Medulla oblongata (tissue), 1 donor: ENCODE measurements at regions not wholly inside any gene's neighbourhood (a gene's known extent, or its start where the extent isn't known, plus 50 kb on each side); places are given as distances from the start of the nearest gene placed in this dataset.
"Not testable (repeated sequence)": the region's sequence is repeated elsewhere in the genome, so short reads cannot be mapped to it uniquely, and the experiment has no call there.

Experiments used
- DNase-seq: peaks from one replicate; pipeline ENCODE4 v3.0.0-alpha.2; 2015; ENCODE audit errors: extremely low spot score

- DNase-seq, result no peak
These were observed 220.7 kb downstream of the NDUFA10 start for GRCh38 chr2:239804161-239805042.

DNA sequence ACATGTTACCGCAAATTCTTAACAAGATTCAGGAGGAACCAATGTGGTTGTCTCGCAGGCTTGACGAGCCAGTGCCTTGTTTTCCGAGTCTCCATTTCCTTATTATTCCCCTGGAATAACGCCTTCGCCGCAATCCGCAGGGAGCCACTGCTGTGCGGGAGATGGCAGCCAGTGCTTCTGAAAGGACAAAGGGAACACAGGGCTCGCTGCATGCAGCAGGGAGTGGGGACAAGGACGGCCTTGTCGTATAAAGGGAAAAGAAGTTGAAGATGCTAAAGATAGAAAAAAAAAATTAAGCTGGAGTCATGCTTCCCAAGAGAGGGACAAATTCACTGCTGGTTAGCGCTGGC, 221.4 kb downstream of the NDUFA10 start:
- DNase-seq, result peak; percentile 65

DNA sequence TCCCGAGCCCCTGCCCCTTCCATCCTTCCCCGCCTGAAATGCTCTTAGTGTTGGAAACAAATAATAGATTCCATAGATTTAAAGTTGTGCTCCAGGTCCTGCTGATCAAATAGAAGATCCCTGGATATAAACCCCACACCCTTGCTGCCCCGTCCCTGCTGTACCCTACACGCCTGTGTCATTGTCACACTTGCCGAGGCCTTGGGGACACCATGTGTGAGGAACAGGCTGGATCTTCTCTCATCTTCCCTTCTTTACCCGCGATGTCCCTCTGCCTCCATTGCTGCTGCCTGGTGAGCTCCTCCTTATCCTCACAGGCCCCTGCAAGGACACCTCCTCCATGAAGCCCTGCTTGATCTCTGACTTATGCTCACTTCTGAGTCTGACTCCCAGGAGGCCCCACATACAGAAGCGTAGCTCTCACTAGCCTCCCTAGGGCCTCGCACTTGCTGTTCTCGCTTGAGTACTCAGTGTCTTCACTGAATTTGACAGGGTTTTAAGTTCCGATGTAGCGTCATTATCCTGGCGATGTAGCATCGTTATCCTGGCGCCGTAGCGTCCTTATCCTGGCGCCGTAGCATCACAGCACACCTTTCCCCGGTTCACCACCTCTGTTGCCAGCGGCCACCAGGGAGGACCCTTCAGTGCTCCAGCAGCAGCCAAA, 221.9 kb downstream of the NDUFA10 start:
- no peak for DNase-seq

DNA sequence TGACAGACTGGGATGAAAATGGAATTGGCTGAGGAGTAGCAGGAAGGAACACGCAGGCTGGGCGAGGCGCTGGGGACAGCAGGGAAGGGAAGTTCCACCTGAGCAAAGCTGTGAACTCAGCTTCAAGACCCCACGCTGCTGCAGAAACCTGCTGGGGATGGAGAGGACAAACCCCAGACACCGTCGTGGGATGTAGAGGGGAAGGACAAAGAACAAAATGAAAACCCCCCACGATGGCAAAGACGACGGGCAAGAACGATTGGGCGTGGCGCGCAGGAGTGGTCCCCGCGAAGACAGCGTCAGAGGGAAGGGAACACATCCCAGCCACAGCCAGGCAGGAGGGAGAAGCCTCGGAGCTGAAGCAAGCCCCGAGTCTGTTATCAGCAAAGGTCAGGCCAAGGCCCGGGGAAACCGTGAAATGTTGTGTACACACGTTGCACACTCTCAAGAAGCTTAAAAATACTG, 222.9 kb downstream of the NDUFA10 start:
- DNase-seq, result no peak

DNA sequence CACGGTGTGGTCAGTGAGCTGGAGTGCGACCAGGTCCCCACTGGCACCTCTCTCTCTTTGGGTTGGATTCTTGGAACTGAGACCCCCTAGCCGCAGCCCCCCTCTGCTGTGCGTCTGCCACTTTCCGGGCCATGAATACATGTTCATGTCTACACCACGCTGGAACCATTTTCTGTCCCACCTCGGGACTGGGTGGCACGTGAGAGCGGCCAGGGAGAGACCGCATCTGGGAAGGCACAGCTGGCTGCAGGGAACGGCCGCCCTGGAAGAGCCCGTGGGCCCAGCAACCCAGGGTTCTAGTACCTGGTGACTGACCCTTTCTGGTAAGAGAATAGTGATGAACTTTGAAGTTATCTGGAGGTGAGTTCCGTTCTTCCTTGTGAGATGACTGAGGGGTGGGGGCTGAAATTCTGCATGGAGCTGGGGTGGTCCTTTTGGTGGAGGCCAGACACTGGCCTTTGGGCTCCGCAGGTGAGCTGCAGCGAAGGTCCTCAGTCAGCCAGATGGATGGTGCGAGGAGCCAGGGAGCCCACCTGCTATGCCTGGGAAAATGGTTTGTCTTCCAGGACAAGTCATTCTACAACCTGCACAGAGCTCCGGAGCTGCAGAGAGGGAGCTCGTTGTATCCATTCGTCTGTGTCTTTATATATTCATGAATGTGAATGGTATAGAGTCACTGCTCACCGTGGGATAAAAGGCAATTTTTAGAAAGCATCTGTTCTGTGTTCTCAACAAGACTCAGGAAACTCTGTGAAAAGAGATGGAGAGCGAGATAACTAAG, 223.5 kb downstream of the NDUFA10 start:
- DNase-seq, result no peak

GRCh38 chr2:239800785-239801386, 224.3 kb downstream of the NDUFA10 start:
- DNase-seq, result no peak

GRCh38 chr2:239797316-239797715, 227.8 kb downstream of the NDUFA10 start:
- DNase-seq, result no peak

- DNase-seq, result not testable (repeated sequence)
These were observed 229.4 kb downstream of the NDUFA10 start for GRCh38 chr2:239795761-239796160.

DNA sequence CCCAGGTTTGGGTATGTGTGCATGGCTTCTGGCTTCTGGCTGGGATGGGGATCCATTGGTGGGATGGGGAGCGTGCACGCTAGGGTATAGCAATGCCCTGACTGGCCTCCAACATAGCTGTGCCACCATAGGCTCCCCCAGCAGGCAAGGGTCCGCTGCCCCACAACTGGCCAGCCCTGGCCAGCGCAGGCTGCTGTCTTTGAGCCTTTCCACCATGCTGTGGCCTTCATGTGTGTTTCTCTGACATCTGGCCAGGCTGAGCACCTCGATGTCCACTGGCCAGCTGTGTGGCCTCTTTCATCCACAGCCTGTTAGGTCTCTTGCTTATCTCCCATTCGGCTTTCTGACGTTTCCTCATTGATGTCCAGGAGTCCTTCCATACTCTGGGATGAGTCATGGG, 231.3 kb downstream of the NDUFA10 start:
- DNase-seq, result no peak

DNA sequence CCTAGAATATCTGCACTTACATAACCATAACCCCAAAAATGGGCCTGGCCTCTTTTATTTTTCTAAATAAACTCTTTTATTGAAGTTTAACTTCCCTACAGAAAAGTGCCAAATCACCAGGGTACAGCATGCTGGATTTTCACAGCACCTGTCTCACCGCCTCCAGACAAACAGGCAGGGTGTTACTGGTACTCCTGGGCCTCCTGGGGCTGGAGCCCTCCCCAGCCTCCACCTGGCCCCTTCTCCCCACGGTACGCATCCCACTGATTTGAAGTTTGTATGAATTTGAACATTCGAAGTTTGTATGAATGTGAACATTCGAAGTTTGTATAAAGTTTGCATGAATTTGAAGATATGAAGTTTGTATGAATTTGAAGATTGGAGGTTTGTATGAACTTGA, 232.1 kb downstream of the NDUFA10 start:
- no peak for DNase-seq

GRCh38 chr2:239792405-239793084, 232.6 kb downstream of the NDUFA10 start:
- DNase-seq, result no peak

DNA sequence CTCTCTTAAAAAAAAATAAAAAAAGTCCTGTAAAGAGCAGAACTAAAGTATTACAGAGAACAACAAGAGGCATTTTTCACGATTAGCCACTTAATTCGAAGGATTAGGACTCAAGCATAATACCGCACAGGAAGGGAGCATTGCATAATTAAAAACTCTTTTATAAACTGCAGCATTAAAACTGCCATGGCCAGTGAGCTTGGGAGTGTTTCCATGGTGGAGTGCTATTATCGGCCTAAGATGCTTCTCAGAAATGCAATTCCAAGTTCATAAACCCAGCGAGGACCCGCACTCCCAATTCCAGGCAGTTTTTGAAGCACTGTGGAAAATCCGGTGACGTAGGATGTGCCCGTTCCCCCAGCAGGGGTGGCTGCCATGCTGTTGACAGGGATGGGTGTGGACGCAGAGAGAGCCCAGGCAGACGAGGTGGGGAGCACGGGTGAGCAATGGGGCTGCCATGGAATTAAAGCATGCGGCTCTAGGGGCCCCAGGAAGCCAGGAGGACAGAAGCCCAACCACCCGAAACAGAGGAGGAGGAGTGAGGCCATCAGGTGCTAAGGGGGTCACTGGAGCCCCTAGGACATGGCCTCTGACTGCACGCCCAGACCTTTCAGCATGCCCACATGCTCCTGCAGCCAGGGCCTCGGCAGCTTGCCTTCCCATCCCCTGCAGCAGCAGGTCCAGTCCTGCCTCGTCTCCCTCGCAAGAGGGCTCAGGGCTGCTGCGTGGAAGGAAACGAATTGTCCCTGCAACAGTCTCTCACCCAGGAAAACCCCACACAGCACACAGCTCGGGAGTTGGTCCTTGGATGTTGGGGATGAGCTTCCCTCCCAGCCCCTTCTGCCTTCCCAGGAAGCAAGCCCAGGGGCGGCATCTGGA, 233.4 kb downstream of the NDUFA10 start:
- DNase-seq, result no peak

DNA sequence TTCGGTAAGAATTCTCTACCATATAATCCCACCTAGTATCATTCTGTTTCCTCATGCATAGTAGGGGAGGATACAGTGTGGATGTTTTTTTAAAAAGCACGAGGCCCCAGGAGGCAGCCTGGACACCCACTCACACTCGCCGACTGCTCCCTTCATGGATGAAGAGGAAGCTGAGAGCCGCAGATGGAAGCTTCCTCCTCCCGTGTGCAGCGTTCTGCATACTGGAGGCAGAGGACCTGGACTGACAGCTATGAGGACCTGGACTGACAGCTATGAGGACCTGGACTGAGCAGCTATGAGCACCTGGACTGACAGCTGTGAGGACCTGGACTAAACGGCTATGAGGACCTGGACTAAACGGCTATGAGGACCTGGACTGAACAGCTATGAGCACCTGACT, 234.4 kb downstream of the NDUFA10 start:
- DNase-seq, result peak; percentile 11

- DNase-seq, result no peak
These were observed 234.8 kb downstream of the NDUFA10 start for GRCh38 chr2:239790313-239790712.

GRCh38 chr2:239789711-239790110, 235.4 kb downstream of the NDUFA10 start:
- no peak for DNase-seq

DNA sequence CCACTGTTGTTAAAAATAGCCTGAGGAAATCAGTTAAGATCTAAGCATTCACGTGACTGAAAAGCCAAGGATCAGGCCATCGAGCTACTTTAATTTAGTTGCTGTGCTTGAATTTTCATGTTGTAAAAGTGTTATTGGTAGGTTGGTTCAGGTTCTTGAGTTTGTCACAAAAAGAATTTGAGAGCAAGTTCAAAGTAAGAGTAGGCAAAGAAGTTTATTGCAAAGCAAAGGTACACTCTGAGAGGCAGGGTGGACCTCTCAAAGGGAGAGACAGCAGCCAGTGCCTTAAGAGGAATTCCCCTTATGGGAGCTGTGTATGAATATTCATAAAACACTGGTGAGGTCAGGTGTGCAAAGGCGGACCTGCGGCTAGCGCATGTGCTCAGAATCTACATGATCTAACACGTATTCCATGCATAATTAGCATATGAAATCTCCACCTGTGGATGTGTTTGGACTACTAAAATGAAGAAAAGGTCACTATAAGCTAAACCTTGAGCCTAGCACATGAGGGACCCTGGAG, 236.5 kb downstream of the NDUFA10 start:
- no peak for DNase-seq

- no peak for DNase-seq
These were observed 237.5 kb downstream of the NDUFA10 start for GRCh38 chr2:239787538-239788050.

- no peak for DNase-seq
These were observed 238.4 kb downstream of the NDUFA10 start for GRCh38 chr2:239786791-239787190.

GRCh38 chr2:239781454-239781853, 243.7 kb downstream of the NDUFA10 start:
- DNase-seq, result no peak
